Heart left ventricle (tissue), 16 donors: ENCODE measurements at regions not wholly inside any gene's neighbourhood (a gene's known extent, or its start where the extent isn't known, plus 50 kb on each side); places are given as distances from the start of the nearest gene placed in this dataset.

ENCODE experiments used
- ATAC-seq, 4 donors: fragments of 200-7000 bp; cut with Tn5 transposase; one replicate each; pipeline ENCODE4 v1.9.1; 2020 to 2022; ENCODE audit warnings: moderate library complexity in 4 of 4, mild to moderate bottlenecking in 3 of 4, moderate number of reproducible peaks in 1 of 4
- DNase-seq, 5 donors: peaks; one replicate each; pipeline ENCODE4 v3.0.0-alpha.2; 2020
- H3K27ac ChIP-seq, 12 donors: fragments of 200-600 bp; sonication (generic) in 4 of 12; one replicate each; pipeline versions ENCODE4 v1.5.0 to v1.8.0; 2016 to 2022; ENCODE audit warnings: mild to moderate bottlenecking in 2 of 12
- H3K27me3 ChIP-seq, 9 donors: fragments of 200-600 bp; sonication (generic) in 2 of 9; one replicate each; pipeline versions ENCODE4 v1.5.1 to v1.8.0; 2016 to 2022; ENCODE audit warnings: mild to moderate bottlenecking in 3 of 9
- H3K36me3 ChIP-seq, 9 donors: fragments of 200-600 bp; sonication (generic) in 2 of 9; one replicate each; pipeline versions ENCODE4 v1.5.0 to v1.8.0; 2018 to 2022; ENCODE audit warnings: mild to moderate bottlenecking in 2 of 9
- H3K4me1 ChIP-seq, 12 donors: fragments of 200-600 bp; sonication (generic) in 4 of 12; one replicate each; pipeline versions ENCODE4 v1.5.0 to v1.8.0; 2016 to 2022; ENCODE audit warnings: mild to moderate bottlenecking in 3 of 12
- H3K4me3 ChIP-seq, 12 donors: fragments of 200-600 bp; sonication (generic) in 4 of 12; one replicate each; pipeline versions ENCODE4 v1.5.0 to v1.8.0; 2017 to 2022; ENCODE audit warnings: mild to moderate bottlenecking in 9 of 12, moderate library complexity in 4 of 12
- H3K9me3 ChIP-seq, 12 donors: fragments of 200-600 bp; sonication (generic) in 4 of 12; one replicate each; pipeline versions ENCODE4 v1.5.0 to v1.8.0; 2016 to 2022; ENCODE audit warnings: mild to moderate bottlenecking in 1 of 12
- POLR2A ChIP-seq, 2 donors: fragments of 450-650 bp; IDR thresholded peaks; one replicate each; pipeline ENCODE4 v1.6.1; 2017; ENCODE audit warnings: antibody characterized with exemption in 2 of 2, mild to moderate bottlenecking in 2 of 2, moderate library complexity in 2 of 2
- WGBS, 4 donors: extraction: QIAGEN DNeasy Blood & Tissue Kit in 2 of 4; methylation state at CpG; one replicate each; pipeline versions ENCODE4 v1.1.5 to v1.1.7; 2013 to 2018; 5-methylcytosine and 5-hydroxymethylcytosine counted together
- intact Hi-C, 10 donors: fragments of 100-400 bp; cut with DNase I; formaldehyde crosslinking; loops; one replicate each; pipeline versions ENCODE4 v1.11.1 to v1.14.2; 2022
- TF ChIP-seq, protein P1 (sequence below), 12 donors: fragments of 200-600 bp; sonication (generic) in 4 of 12; IDR thresholded peaks; one replicate each; pipeline versions ENCODE4 v1.5.0 to v1.8.0; 2018 to 2022; ENCODE audit warnings: antibody characterized with exemption in 12 of 12, mild to moderate bottlenecking in 5 of 12
- donor health status: ischemic (EF 13 %, LVEDD 7.1; RV severe dilation, severe dysfunction).
- donor health status: healthy with polysubstance abuse.
- donor health status: DM: no; HTN: yes; CAD: no.
- donor health status: DM: no; HTN: no; CAD: no.
- donor health status: ischemic (EF 25% LVEDD 6.9; RV normal size, moderate dysfunction).
- donor health status: ischemic (EF 25% LVEDD 5.7; RV mildly dilated, moderate dysfunction).
- donor health status: healthy.
- donor health status: DM: yes; HTN: yes; CAD: no.
- donor health status: ischemic (EF 35%, LVEDD 5.7; RV mildly dilated, moderate dysfunction).
- donor health status: nonischemic (EF 11% LVEDD 7.7; RV severe dilation, severe dysfunction).
- donor health status: DM: yes; HTN: yes; CAD: no.
- donor health status: PGD.
- donor health status: ischemic (EF 29% LVEDD 5.4; RV normal size, mild dysfunction).
- donor health status: nonischemic (EF 23%, LVEDD 6.1; RV moderate dilation, normal function).

DNA sequence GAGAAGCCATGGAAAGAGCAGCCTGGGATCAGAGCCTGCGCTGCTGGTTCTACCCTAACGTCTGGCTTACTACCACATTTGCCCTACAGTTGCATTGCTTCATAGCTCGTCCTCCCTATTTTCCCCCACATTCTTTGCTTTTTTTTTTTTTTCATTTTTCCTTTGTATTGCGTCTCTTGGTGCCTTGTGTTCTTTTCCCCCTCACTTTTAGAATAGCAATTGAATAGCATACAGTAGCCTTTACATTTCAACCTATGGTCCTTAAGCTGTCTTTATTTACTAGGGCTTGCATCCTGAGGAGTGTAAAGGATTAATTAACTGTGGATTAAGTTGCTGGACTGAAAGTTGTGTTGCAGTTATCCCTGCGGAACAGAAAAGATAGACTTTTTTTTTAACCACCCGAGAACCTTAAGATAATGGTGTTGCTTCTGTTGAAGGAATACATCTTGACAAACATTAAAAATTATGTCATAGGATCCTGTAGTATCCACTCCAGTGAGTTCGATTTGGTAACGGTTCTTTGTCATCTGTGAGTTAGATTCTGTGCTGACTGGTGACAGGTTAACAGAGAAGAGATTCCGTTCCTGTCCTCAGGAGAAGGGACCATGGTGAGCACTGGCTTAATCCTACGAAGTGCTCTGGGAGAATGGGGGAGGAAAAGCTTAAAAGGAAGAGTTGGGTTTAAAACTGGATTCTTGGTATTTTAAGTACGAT is 417.4 kb upstream of the NAALADL2 start:
- DNase-seq (no peak), ATAC-seq (no peak)
- H3K4me1 ChIP-seq: peaks cover 0 to 29% (median 7%) of the 10 kb centered on the region in 12 donors
- intact Hi-C loops: loop anchor here in 2 of 10 donors (5.0 to 10.0 kb wide), 3 partner anchors 176 to 1044 kb away; partner anchors contain the start of gene NLGN1 (in 1 of the 2)
- no peaks in the 10 kb centered on the region for H3K9me3 ChIP-seq
- no peaks in the 10 kb centered on the region for H3K36me3 ChIP-seq
- peak overlapping the region; percentile 88 to 98 (median 96) for H3K27ac ChIP-seq
- no peak for TF ChIP-seq POLR2A (IDR thresholded peaks at IDR 0.05)
- TF ChIP-seq, protein P1, sequence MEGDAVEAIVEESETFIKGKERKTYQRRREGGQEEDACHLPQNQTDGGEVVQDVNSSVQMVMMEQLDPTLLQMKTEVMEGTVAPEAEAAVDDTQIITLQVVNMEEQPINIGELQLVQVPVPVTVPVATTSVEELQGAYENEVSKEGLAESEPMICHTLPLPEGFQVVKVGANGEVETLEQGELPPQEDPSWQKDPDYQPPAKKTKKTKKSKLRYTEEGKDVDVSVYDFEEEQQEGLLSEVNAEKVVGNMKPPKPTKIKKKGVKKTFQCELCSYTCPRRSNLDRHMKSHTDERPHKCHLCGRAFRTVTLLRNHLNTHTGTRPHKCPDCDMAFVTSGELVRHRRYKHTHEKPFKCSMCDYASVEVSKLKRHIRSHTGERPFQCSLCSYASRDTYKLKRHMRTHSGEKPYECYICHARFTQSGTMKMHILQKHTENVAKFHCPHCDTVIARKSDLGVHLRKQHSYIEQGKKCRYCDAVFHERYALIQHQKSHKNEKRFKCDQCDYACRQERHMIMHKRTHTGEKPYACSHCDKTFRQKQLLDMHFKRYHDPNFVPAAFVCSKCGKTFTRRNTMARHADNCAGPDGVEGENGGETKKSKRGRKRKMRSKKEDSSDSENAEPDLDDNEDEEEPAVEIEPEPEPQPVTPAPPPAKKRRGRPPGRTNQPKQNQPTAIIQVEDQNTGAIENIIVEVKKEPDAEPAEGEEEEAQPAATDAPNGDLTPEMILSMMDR (IDR thresholded peaks at IDR 0.05): no peak
- H3K27me3 ChIP-seq: no peaks in the 10 kb centered on the region
- H3K4me3 ChIP-seq: peak overlapping the region; percentile 65 to 84 (median 74)
- WGBS, 4 donors: 6 to 10% (median 7%) methylated on average over 11 of the region's 11 CpGs

DNA sequence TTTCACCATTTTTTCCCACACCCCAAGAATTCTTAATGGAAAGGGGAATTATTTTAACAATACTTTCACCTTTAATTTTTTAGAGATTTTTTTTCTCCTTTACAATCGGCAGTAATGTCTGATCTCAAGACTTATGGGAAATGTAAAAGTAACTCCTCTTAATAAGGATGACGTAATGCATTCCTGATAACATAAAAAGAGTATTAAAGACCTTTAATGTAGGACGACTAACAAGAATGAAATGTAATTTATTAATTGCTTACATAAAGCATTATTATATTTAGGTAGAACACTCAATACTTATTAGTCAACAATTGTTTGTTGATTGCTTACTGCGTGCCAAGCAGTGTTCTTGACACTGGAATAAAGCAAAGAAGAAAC is 416.8 kb upstream of the NAALADL2 start:
- H3K27ac ChIP-seq: peak overlapping the region; percentile 88 to 98 (median 96)
- no peaks in the 10 kb centered on the region for H3K36me3 ChIP-seq
- intact Hi-C loops: loop anchor here in 2 of 10 donors (5.0 to 10.0 kb wide), 3 partner anchors 175 to 1045 kb away; partner anchors contain the start of gene NLGN1 (in 1 of the 2)
- H3K27me3 ChIP-seq: no peaks in the 10 kb centered on the region
- 48 to 55% (median 52%) methylated on average over 4 of the region's 4 CpGs for WGBS, 4 donors
- peaks cover 0 to 29% (median 7%) of the 10 kb centered on the region in 12 donors for H3K4me1 ChIP-seq
- no peak for TF ChIP-seq POLR2A (IDR thresholded peaks at IDR 0.05)
- TF ChIP-seq, protein P1 (IDR thresholded peaks at IDR 0.05): no peak
- DNase-seq (no peak), ATAC-seq (no peak)
- peak overlapping the region; percentile 65 to 84 (median 74) for H3K4me3 ChIP-seq
- no peaks in the 10 kb centered on the region for H3K9me3 ChIP-seq

DNA sequence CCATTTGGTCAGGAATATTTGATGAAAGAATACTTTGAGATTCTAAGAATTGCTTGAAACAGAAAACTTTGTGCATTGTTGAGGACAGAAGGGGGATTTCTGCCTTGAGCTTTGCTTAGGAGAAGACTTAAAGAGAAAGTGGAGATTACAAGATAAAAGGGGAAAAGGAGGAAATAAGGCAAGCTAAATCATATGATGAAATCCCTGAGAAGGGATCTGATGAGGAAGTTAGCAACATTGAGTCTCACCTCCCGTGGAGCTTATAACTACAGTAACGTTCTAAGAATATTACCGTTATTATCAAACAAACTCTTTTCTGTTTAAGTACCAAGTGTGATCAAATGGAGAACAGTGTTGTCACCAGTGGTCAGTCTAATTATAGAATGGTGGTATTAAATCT is 414.7 kb upstream of the NAALADL2 start:
- Histone ChIP-seq H3K27me3 (no peaks in the 10 kb centered on the region), H3K4me3 (no peak overlapping the region), H3K36me3 (no peaks in the 10 kb centered on the region), H3K9me3 (peaks cover 0 to 13% (median 0%) of the 10 kb centered on the region in 12 donors), H3K27ac (no peak overlapping the region), H3K4me1 (peaks cover 0 to 26% (median 7%) of the 10 kb centered on the region in 12 donors)
- ATAC-seq: no peak
- 52 to 64% (median 56%) methylated on average over 3 of the region's 3 CpGs for WGBS, 4 donors
- intact Hi-C loops: loop anchor here in 2 of 10 donors (5.0 to 10.0 kb wide), 3 partner anchors 173 to 1047 kb away; partner anchors contain the start of gene NLGN1 (in 1 of the 2)
- no peak for DNase-seq
- TF ChIP-seq POLR2A (IDR thresholded peaks at IDR 0.05): no peak
- TF ChIP-seq, protein P1 (IDR thresholded peaks at IDR 0.05): no peak

DNA sequence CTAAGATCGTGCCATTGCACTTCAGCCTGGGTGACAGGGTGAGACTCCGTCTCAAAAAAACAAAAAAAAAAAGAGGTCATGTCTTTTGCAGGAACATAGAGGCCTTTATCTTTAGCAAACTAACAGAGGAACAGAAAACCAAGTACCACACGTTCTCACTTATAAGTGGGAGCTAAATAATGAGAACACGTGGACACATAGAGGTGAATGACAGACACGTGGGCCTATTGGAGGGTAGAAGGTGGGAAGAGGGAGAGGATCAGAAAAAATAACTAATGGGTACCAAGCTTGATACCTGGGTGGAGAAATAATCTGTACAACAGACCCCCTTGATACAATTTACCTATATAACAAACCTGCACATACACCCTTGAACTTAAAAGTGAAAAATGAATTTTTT is 401.4 kb upstream of the NAALADL2 start:
- WGBS, 4 donors: 67 to 74% (median 69%) methylated on average over 5 of the region's 5 CpGs
- H3K36me3 ChIP-seq: no peaks in the 10 kb centered on the region
- intact Hi-C loops: no loop called here
- TF ChIP-seq, protein P1 (IDR thresholded peaks at IDR 0.05): no peak
- no peak for TF ChIP-seq POLR2A (IDR thresholded peaks at IDR 0.05)
- peaks cover 0 to 32% (median 0%) of the 10 kb centered on the region in 12 donors for H3K9me3 ChIP-seq
- ATAC-seq (no peak), DNase-seq (no peak)
- H3K27ac ChIP-seq: no peak overlapping the region
- H3K4me1 ChIP-seq: no peaks in the 10 kb centered on the region
- H3K27me3 ChIP-seq: no peaks in the 10 kb centered on the region
- H3K4me3 ChIP-seq: no peak overlapping the region
